Activated CD8-positive, alpha-beta T cell treated with anti-CD3 and anti-CD28 coated beads for 36 hours (primary cell): ENCODE measurements at regions not wholly inside any gene's neighbourhood (a gene's known extent, or its start where the extent isn't known, plus 50 kb on each side); places are given as distances from the start of the nearest gene placed in this dataset.

ENCODE experiments used
- ATAC-seq: fragments of 200-7000 bp; cut with Tn5 transposase; one replicate; pipeline ENCODE4 v1.10.0; 2021; ENCODE audit warnings: mild to moderate bottlenecking, moderate library complexity
- CTCF ChIA-PET: fragments of 350-600 bp; sonication (Branson Sonifier 250); formaldehyde crosslinking; loops from one replicate; lab custom pipeline; 2021; ENCODE audit warnings: antibody characterized with exemption; lab: Charles Lee
- POLR2A ChIA-PET: fragments of 350-600 bp; sonication (Branson Sonifier 250); formaldehyde crosslinking; loops from one replicate; lab custom pipeline; 2021; ENCODE audit warnings: antibody characterized with exemption; lab: Charles Lee
- DNase-seq: peaks from one replicate; pipeline ENCODE4 v3.0.0-alpha.2; 2020
- H3K27ac Mint-ChIP-seq: one replicate; pipeline ENCODE4 v1.8.0; 2021; ENCODE audit warnings: mild to moderate bottlenecking, mixed read lengths
- H3K27me3 Mint-ChIP-seq: one replicate; pipeline ENCODE4 v1.8.0; 2021; ENCODE audit warnings: mixed read lengths
- H3K36me3 Mint-ChIP-seq: one replicate; pipeline ENCODE4 v1.8.0; 2021; ENCODE audit warnings: low read depth, mixed read lengths
- H3K4me1 Mint-ChIP-seq: one replicate; pipeline ENCODE4 v1.8.0; 2021; ENCODE audit warnings: low read depth, mixed read lengths
- H3K4me3 Mint-ChIP-seq: one replicate; pipeline ENCODE4 v1.8.0; 2021; ENCODE audit warnings: mild to moderate bottlenecking, moderate library complexity, mixed read lengths
- H3K9me3 Mint-ChIP-seq: one replicate; pipeline ENCODE4 v1.8.0; 2021; ENCODE audit warnings: mixed read lengths
- CTCF ChIP-seq: fragments of 200-600 bp; IDR thresholded peaks from one replicate; pipeline ENCODE4 v1.8.0; 2022; ENCODE audit warnings: antibody characterized with exemption, mild to moderate bottlenecking
- intact Hi-C: fragments of 100-400 bp; cut with micrococcal nuclease; formaldehyde crosslinking; loops from one replicate; pipeline ENCODE4 v1.10.0; 2022

- Mint-ChIP-seq H3K9me3 (no peaks in the 10 kb centered on the region), H3K4me3 (no peak overlapping the region), H3K27ac (no peak overlapping the region), H3K27me3 (no peaks in the 10 kb centered on the region), H3K4me1 (no peaks in the 10 kb centered on the region), H3K36me3 (no peaks in the 10 kb centered on the region)
- POLR2A ChIA-PET, result no interaction called here
- TF ChIP-seq CTCF, result no peak
- ATAC-seq (no peak), DNase-seq (no peak)
- intact Hi-C loops, result no loop called here
- CTCF ChIA-PET, result no interaction called here
Measured at GRCh38 chr2:211161236-211161635, 604.8 kb downstream of the CPS1 start.

GRCh38 chr2:211162911-211163310 is 606.5 kb downstream of the CPS1 start:
- intact Hi-C loops, result no loop called here
- no peaks in the 10 kb centered on the region for H3K36me3 Mint-ChIP-seq
- no peaks in the 10 kb centered on the region for H3K4me1 Mint-ChIP-seq
- ChIA-PET CTCF (no interaction called here), POLR2A (no interaction called here)
- ATAC-seq, result no peak
- no peak overlapping the region for H3K27ac Mint-ChIP-seq
- H3K4me3 Mint-ChIP-seq, result no peak overlapping the region
- no peak for DNase-seq
- H3K27me3 Mint-ChIP-seq, result no peaks in the 10 kb centered on the region
- H3K9me3 Mint-ChIP-seq, result no peaks in the 10 kb centered on the region
- TF ChIP-seq CTCF, result no peak

GRCh38 chr2:211170843-211171242 is 614.4 kb downstream of the CPS1 start:
- intact Hi-C loops, result no loop called here
- DNase-seq (no peak), ATAC-seq (no peak)
- Mint-ChIP-seq H3K4me1 (no peaks in the 10 kb centered on the region), H3K27ac (no peak overlapping the region), H3K36me3 (no peaks in the 10 kb centered on the region), H3K4me3 (no peak overlapping the region), H3K9me3 (no peaks in the 10 kb centered on the region), H3K27me3 (no peaks in the 10 kb centered on the region)
- POLR2A ChIA-PET, result no interaction called here
- TF ChIP-seq CTCF, result no peak
- CTCF ChIA-PET, result interaction anchor here (0.6 kb wide), 1 partner anchor 9 kb away, joined by 3 read pairs; no protein-coding TSS in a partner anchor

- no peaks in the 10 kb centered on the region for H3K9me3 Mint-ChIP-seq
- TF ChIP-seq CTCF, result no peak
- H3K4me1 Mint-ChIP-seq, result no peaks in the 10 kb centered on the region
- ChIA-PET CTCF (interaction anchor here (1.2 kb wide), 1 partner anchor 9 kb away, joined by 3 read pairs; no protein-coding TSS in a partner anchor), POLR2A (no interaction called here)
- DNase-seq, result no peak
- H3K27me3 Mint-ChIP-seq, result no peaks in the 10 kb centered on the region
- H3K27ac Mint-ChIP-seq, result no peak overlapping the region
- no peak overlapping the region for H3K4me3 Mint-ChIP-seq
- intact Hi-C loops, result no loop called here
- no peaks in the 10 kb centered on the region for H3K36me3 Mint-ChIP-seq
- no peak for ATAC-seq
Measured at GRCh38 chr2:211174021-211174420, 617.6 kb downstream of the CPS1 start.

GRCh38 chr2:211174631-211175030 is 618.2 kb downstream of the CPS1 start:
- Mint-ChIP-seq H3K27me3 (no peaks in the 10 kb centered on the region), H3K4me3 (no peak overlapping the region), H3K27ac (no peak overlapping the region), H3K36me3 (no peaks in the 10 kb centered on the region), H3K4me1 (no peaks in the 10 kb centered on the region), H3K9me3 (no peaks in the 10 kb centered on the region)
- CTCF ChIA-PET, result interaction anchor here (1.2 kb wide), 1 partner anchor 9 kb away, joined by 3 read pairs; no protein-coding TSS in a partner anchor
- ATAC-seq (no peak), DNase-seq (no peak)
- TF ChIP-seq CTCF, result no peak
- intact Hi-C loops, result no loop called here
- POLR2A ChIA-PET, result no interaction called here
